HUDEP-2 (cell line): ENCODE measurements at regions not wholly inside any gene's neighbourhood (a gene's known extent, or its start where the extent isn't known, plus 50 kb on each side); places are given as distances from the start of the nearest gene placed in this dataset.
"Not testable (repeated sequence)": the region's sequence is repeated elsewhere in the genome, so short reads cannot be mapped to it uniquely, and the experiment has no call there.

Source experiments
- DNase-seq, 76 experiments: peaks; one replicate each; lab custom pipeline; 2025; ENCODE audit not compliant: unreplicated experiment in 76 of 76; lab: John Stamatoyannopoulos, UW

DNA sequence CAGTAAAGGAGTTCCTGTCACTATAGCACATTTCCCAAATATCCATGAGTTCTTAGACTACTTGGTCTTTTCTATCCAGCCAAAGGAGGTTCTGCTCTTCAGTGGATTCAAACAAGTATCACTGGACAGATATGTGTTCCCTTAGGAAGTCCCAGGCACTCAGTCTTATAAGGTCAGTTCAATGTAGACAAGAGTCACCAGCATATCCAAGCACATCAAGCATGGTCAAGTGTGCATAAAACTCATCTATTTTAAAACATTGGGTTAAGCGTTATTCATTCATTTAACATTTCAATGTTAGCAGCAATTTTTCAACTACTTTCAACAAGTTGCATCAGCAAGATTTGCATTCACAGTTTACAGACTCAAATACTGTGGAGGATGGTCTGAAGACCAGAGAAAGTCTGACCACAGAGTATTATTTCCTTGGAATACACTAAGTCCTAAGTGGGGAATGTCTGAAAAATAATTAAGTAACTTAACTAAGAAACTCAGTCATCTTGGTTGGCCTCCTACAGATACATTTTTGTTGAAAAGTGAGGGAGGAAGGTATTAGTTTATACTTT, 630.5 kb upstream of the IGFBP7 start:
- no peak for DNase-seq

DNA sequence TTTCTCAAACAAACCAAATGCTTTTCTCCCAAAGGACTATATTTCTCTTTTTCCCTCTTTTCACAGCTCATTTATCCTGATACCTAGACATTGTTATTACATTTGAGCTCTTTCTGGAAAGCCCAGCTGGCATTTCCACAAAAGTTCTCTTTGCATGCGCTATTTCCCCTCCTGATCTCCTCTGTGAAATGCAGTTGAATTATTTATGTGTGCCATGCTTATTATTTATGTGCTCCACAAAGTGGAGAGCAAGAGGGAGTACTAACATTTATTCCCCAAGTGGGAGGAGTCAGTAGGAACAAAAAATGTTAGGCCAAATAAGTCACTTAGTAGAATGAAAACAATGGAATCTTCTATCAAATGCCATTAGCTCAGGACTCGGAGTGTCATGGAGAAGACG, 626.6 kb upstream of the IGFBP7 start:
- DNase-seq, result no peak

DNA sequence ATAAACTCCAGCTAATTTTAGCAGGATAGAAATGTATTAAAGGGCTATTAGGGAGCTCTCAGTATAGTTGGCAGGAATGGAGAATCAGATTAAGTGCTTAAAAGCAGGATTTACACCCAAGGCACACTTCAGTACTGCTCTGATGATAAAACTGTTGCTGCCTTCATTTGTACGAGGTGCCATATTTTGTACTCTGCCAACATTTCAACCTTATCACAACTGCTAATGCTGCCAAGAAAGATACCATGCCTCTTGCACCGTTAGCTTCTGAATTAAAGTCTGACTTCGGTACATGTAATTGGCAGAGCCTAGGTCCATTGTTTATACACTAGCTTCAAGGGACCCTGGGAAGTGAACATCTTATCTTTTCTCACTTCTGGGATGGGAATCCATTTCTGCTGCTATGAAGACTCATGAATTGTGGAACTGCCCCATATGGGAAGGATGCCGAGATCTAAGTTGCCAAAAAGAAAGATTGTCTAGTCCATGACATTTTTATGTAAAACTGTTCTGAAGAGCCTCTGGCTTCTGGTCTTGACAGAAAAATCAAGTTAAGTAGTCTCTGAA, 624.0 kb upstream of the IGFBP7 start:
- DNase-seq, result no peak

DNA sequence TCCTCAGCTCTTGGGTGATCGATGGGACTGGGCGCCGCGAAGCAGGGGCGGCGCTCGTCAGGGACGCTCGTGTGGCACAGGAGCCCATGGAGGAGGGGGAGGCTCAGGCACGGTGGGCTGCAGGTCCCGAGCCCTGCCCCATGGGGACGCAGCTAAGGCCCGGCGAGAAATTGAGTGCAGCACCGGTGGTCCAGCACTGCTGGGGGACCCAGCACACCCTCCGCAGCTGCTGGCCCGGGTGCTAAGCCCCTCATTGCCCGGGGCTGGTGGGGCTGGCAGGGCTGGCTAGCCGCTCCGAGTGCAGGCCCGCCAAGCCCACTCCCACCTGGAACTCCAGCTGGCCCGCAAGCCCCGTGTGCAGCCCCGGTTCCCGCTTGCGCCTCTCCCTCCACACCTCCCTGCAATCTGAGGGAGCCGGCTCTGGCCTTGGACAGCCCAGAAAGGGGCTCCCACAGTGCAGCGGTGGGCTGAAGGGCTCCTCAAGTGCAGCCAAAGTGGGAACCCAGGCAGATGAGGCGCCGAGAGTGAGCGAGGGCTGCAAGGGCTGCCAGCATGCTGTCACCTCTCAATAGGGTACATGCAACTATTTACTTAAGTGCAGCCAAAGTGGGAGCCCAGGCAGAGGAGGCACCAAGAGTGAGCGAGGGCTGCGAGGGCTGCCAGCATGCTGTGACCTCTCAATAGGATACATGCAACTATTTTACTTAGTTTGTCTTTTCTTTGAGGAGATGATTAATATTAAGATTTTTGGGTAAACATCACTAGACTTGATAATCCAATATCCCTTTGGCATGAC, 619.8 kb upstream of the IGFBP7 start:
- DNase-seq, result not testable (repeated sequence)

DNA sequence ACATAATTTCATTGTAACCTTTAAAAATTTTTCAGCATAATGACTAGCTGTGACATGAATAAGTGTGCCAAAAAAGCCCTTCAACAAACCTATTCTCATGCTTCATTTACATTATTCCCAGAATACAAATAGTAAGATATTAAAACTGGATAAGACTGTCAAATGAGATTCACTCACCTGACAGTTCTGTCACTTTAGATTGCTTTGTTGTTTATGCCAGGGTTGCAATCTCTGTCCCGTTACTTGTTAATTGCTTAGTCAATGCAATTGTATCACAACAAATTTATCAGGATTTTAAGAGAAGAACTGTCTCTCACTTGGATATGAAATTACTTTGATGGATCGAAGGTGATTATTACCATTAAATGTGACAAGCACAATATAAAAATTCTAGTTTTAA, 616.0 kb upstream of the IGFBP7 start:
- no peak for DNase-seq

DNA sequence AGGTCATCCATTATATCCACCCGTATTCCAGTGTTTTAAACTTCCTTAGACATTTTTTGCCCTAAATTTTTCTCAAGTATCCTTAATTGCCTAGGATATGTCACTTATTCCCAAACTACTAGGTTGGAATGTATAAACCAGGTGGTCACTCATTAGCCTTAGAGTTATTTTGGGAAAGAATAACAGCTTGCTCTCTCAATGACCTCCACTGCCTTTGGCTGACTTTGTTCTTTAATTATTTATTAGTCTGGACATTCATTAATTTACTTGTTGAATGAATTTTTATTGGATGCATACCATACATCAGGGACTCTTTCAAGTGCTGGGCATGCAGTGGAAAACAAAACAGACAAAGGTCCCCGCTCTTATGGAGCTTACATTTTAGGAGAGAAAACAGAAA, 609.3 kb upstream of the IGFBP7 start:
- no peak for DNase-seq

DNA sequence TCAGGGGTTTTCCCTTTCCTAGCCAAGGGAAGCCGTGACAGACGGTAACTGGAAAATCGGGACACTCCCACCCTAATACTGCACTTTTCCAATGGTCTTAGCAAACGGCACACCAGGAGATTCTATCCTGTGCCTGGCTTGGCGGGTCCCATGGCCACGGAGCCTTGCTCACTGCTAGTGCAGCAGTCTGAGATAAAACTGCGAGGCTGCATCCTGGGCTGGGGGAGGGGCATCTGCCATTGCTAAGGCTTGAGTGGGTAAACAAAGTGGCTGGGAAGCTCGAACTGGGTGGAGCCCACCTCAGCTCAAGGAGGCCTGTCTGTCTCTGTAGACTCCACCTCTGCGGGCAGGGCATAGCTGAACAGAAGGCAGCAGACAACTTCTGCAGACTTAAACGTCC, 604.1 kb upstream of the IGFBP7 start:
- not testable (repeated sequence) for DNase-seq

DNA sequence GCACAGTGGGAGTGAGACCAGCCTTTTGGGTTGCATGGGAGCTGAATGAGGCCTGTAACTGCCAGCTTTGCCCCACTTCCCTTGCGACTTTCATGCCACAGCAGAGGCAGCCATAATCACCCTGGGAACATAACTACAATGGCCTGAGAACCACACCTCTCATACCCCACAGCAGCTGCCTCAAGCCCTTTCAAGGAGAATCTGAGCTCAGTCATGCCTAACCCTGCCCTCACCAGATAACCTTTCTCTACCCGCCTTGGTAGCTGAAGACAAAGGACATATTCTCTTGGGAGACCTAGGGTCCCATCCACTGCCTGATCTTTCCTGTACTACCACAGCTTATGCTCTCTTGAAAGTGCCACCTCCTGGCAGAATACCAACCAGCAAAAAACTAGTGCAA, 599.9 kb upstream of the IGFBP7 start:
- no peak for DNase-seq

DNA sequence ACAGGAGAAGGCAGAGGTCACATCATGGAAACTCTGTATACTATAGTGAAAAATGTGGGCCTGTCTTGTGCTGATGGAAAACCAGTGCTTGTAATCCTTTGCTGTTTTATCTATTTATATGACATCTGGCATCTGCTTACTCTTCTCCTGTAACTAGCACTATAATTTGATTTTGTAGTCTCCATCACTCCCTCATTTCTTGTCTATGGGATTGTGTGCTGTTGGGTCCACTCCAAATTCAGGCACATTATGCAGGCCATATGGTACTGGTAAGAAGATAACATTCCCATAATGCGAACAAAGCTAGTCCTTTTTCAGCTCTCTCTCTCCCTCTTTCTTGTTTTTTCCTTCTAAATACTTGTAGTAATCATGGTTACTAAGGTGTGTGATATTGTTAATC, 581.2 kb upstream of the IGFBP7 start:
- DNase-seq, result no peak

DNA sequence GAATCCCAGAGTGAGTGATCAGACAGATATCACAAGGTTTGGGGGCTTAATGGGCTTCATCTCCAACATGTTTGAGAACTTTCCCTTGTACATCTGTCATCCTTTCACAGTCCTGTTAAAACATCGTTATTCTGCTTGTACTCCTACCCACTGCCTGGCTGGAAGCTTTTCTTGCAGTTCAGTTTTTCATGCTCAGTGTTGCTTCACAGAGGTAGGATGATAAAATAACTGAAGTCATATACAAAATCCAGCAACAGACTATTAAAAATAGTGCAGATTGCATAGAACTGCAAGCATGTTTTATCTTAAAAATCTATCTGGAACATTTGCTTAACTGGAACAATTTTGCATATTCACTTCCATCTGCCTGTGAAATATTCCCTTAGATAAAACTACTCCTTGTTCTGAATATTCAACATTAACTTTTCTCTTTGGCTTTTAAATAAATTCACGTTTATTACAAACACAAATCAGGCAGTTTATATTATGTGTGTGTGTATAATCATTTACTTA, 579.6 kb upstream of the IGFBP7 start:
- no peak for DNase-seq

DNA sequence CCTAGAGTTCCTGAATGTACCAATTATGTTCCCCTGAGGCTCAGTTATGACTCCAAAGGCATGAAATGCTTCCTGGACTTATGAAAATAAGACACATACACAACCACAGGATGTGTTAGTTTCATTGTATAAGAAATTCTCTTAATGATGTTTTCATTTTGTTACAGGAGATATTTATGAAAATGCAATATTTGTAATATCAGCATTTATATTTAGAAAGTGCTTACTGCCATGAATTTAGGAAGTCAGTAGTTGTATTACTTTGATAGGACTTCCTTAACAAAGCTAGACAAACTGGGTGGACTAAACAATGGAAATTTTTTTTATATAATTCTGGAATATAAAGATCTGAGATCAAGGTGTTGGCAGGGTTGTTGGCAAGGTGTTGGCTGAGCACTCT, 572.1 kb upstream of the IGFBP7 start:
- DNase-seq, result no peak

DNA sequence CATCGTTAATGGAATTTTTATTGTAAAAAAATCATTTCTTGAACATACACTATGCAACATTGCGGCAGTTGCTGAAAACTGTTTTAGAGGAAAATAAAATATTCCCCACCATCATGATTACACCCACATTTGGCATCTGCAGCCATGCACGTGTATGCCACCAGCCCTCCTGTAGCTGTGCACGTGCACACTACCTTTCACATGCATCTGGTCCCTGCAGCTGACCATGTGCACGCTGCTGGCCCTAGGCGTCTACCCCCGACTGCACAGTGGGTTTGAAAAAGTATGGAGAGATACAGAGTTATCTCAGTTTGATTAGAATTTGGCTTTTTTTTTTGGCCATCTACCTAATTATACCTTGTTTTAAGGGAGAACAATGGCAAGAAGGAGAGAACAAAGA, 569.8 kb upstream of the IGFBP7 start:
- DNase-seq, result no peak

DNA sequence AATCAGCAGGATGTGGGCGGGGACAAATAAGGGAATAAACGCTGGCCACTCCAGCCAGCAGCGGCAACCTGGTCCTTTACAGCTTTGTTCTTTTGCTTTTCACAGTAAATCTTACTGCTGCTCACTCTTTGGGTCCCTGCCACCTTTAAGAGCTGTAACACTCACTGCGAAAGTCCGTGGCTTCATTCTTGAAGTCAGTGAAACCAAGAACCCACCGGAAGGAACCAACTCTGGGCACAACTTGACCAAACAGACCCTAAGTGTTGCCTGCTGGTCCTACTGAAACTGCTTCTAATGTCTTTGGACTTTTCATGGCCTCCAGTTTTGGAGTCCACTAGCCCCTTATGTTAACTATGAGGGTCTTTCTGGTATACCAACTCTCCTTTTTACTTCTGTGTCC, 566.2 kb upstream of the IGFBP7 start:
- DNase-seq, result no peak

DNA sequence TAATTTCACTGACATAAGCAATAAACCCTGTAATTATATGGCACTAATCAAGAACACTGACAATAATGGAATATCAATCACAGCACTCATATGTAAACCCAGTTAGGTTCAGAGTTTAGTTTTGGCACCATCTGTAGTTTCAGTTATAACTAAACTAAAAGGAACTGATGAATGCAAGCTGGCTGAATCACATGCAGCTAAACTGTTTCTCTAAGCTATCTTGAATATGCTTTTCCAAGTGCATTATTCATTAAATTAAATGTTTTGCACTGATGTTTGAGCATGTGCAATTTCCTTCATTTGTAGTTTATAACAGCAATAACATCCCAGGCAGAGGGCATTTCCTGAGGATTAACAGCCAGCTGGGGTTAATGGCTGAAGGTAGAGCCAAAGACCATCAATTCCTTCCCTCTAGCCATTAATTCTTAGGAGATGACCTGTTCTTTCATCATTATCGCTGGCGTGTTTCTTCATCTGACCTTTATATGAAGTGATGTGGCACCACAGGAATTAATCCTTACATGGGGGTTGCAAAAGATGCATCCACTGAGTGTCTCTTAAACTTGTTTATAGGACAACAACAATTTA, 562.8 kb upstream of the IGFBP7 start:
- no peak for DNase-seq

DNA sequence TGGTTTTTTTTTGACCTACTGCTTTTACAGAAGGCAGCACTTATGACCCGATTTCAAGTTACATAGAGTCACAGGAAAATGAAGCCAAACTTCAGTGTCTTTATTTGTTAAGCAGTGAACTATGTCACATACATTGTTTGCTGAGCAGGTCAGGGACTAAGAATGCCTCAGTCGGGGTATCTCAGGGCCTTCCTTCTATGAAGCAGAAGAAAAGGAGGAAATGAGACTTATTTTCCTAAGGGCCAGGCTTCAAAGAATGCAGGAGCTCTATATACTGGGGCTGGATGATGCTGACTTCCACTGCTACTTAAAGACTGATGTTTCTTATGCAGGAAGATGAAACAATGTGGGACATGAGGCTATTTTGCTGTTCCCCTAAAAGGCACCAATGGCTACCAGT, 558.4 kb upstream of the IGFBP7 start:
- no peak for DNase-seq

DNA sequence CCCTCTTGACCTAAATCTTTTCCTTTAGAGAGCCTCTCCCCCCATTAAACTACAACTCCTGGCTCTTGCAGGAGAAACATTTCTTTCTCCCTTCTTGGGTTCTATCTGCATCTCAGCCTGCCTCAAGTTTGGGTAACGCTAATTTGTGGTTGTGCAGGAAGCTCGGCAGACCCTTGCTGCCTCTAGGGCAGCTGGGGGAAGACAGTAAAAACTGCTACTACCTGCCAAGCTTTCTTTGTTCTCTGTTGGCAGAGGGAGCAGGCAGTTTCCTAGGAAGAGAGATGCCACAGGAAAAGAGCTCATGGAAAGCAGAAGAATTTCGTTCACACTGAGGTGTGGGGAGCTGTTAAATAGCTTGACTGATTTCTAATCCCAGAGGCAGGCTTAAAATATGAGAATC, 555.6 kb upstream of the IGFBP7 start:
- no peak for DNase-seq

DNA sequence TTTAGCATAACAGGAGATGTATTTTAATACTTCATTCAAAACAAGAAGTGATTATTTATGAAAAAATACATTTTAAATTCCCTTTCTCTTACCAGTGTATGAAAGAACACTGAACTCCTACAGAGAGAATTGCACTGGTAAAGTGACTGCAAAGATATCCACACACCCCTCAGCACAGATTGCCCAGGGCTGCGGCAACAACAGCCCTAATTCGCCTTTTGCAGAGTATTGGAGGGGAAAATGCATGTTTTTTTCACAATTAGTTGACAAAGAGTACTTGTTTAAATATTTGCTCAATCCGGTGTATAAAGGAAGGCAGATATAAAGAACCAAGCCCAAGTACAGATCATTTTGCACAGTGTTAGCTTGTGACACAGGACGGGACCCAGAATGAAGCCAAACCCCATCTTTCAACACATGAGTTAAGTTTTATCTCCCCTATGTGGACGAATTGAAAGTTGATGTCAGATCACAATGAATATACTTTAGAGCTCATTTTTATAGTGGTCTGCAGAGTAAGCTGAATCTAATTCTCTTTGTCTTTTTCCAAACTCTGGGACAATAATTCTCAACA, 551.4 kb upstream of the IGFBP7 start:
- DNase-seq, result no peak

DNA sequence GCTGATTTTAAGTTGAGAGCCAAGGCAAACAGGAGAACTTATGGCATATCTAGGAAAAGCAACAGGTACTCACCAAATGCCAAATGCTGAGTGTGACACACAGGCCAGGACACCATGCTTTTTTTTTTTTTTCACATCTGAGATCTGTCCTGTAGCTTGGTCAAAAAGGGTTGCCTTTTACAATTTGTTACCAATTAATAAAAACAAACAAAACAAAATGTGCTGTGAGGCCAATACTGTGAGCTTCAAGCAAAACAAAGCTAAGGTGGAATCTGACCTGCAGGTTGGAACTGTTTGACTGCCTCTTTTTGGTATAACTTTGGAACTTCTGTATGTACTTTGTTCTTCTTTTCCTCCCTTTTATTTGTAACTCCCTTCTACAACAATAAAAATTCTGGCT, 548.5 kb upstream of the IGFBP7 start:
- DNase-seq, result no peak

DNA sequence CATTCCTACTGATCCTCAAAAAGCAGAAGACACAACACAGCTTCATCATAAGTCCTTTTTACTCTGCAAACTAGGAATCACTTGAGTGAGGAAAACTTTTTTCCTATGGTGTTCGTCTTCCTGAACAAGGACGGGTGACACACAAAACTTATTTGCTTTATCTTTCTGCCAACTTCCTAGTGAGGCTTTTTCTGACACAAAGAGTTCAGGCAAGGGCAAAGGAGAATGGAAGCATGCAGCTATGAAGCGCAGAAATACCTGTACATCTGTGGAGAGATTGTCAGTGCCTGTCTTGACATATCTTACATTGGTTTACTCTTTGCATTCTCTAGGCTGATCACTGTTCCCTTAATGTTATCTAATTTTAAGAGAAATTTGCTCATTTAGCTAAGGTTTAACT, 548.0 kb upstream of the IGFBP7 start:
- no peak for DNase-seq

DNA sequence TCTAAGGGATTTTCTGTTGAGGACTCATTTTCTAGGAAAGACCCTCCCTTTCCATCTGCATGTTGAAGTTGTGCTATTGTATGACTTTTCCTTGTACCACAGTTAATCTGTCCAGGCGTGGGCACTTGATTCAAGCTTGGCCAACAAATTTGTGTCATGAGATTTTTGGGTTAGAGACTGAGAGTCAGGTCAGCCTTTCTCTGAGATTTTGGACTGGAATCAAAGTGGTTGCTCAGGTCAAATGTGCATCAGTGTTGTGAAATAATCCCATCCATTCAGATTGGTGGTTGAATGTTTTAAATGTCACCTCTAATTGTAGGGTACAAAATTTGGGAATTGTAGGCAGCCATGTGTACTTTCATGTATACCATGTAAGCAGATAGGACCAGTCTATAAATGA, 545.2 kb upstream of the IGFBP7 start:
- DNase-seq, result no peak

DNA sequence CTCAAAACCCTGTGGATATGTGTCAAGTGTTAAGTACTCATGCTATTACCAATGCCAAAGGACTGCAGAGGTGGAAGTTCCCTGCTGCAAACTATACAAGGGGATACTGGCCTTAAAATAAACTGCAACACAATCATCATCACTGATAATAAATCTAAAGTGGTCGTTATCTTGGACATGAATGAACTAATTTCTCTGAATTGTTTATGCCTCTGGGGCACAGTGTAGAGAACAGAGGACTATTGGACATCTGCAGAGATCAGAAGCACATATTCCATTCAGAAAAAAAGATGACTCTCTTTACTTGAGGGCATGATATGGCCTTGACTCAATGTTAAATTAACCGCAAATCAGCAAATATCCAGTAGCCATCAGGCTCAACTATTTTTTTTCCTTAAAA, 542.6 kb upstream of the IGFBP7 start:
- no peak for DNase-seq
